ENCODE measurements at regions not wholly inside any gene's neighbourhood (a gene's known extent, or its start where the extent isn't known, plus 50 kb on each side); places are given as distances from the start of the nearest gene placed in this dataset.
"Not testable (repeated sequence)": the region's sequence is repeated elsewhere in the genome, so short reads cannot be mapped to it uniquely, and the experiment has no call there.

- no peak for DNase-seq
Measured at GRCh38 chr19:20482721-20483120, 82.9 kb downstream of the ZNF737 start.

GRCh38 chr19:20481736-20482135 is 83.8 kb downstream of the ZNF737 start:
- DNase-seq, result no peak

- no peak for DNase-seq
Measured at GRCh38 chr19:20479483-20479882, 86.1 kb downstream of the ZNF737 start.

GRCh38 chr19:20478936-20479335 is 86.6 kb downstream of the ZNF737 start:
- DNase-seq, result no peak

- no peak for DNase-seq
Measured at GRCh38 chr19:20472854-20473253, 92.7 kb downstream of the ZNF737 start.

- no peak for DNase-seq
Measured at GRCh38 chr19:20471431-20471830, 94.2 kb downstream of the ZNF737 start.

GRCh38 chr19:20470345-20471135 is 95.0 kb downstream of the ZNF737 start:
- DNase-seq, result no peak

- DNase-seq, result not testable (repeated sequence)
Measured at GRCh38 chr19:20466638-20466990, 99.0 kb downstream of the ZNF737 start.

- not testable (repeated sequence) for DNase-seq
Measured at GRCh38 chr19:20465922-20466637, 99.5 kb downstream of the ZNF737 start.

- DNase-seq, result no peak
Measured at GRCh38 chr19:20453425-20453935, 112.1 kb downstream of the ZNF737 start.

GRCh38 chr19:20444202-20444885 is 121.2 kb downstream of the ZNF737 start:
- DNase-seq, result no peak

- not testable (repeated sequence) for DNase-seq
Measured at GRCh38 chr19:20432266-20432842, 133.2 kb downstream of the ZNF737 start.

- no peak for DNase-seq
Measured at GRCh38 chr19:20431826-20432225, 133.8 kb downstream of the ZNF737 start.

- DNase-seq, result no peak
Measured at GRCh38 chr19:20423381-20424197, 142.0 kb downstream of the ZNF737 start.

- no peak for DNase-seq
Measured at GRCh38 chr19:20422216-20423205, 143.1 kb downstream of the ZNF737 start.

GRCh38 chr19:20416661-20417060 is 148.9 kb downstream of the ZNF737 start:
- DNase-seq, result no peak

- DNase-seq, result no peak
Measured at GRCh38 chr19:20414120-20414519, 151.5 kb downstream of the ZNF737 start.

GRCh38 chr19:20413705-20414104 is 151.9 kb downstream of the ZNF737 start:
- no peak for DNase-seq

- DNase-seq, result no peak
Measured at GRCh38 chr19:20412846-20413245, 152.7 kb downstream of the ZNF737 start.

- no peak for DNase-seq
Measured at GRCh38 chr19:20397292-20397691, 168.3 kb downstream of the ZNF737 start.

- no peak for DNase-seq
Measured at GRCh38 chr19:20388706-20389225, 176.8 kb downstream of the ZNF737 start.
